ENCODE measurements at regions not wholly inside any gene's neighbourhood (a gene's known extent, or its start where the extent isn't known, plus 50 kb on each side); places are given as distances from the start of the nearest gene placed in this dataset.

DNA sequence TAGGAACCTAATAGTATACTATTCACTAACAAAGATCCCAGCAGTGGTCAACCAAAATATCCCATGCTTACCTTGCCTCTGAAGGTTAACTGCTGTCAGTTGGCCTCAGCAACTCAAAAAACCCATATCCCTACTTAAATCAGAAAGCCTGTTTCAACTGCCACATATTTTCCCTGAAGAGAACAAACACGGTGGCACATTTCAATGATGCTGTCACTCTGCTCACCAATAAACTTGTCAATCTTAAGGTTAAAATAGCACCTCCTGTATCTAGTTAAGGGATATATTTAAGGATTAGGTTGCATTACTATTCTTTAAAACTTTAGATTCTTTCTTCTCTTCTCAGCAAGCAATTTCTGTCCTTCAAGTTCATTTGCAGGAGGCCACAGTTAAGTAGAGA is 986.9 kb downstream of the CDH18 start (continued):
- TF ChIP-seq, protein P1, sequence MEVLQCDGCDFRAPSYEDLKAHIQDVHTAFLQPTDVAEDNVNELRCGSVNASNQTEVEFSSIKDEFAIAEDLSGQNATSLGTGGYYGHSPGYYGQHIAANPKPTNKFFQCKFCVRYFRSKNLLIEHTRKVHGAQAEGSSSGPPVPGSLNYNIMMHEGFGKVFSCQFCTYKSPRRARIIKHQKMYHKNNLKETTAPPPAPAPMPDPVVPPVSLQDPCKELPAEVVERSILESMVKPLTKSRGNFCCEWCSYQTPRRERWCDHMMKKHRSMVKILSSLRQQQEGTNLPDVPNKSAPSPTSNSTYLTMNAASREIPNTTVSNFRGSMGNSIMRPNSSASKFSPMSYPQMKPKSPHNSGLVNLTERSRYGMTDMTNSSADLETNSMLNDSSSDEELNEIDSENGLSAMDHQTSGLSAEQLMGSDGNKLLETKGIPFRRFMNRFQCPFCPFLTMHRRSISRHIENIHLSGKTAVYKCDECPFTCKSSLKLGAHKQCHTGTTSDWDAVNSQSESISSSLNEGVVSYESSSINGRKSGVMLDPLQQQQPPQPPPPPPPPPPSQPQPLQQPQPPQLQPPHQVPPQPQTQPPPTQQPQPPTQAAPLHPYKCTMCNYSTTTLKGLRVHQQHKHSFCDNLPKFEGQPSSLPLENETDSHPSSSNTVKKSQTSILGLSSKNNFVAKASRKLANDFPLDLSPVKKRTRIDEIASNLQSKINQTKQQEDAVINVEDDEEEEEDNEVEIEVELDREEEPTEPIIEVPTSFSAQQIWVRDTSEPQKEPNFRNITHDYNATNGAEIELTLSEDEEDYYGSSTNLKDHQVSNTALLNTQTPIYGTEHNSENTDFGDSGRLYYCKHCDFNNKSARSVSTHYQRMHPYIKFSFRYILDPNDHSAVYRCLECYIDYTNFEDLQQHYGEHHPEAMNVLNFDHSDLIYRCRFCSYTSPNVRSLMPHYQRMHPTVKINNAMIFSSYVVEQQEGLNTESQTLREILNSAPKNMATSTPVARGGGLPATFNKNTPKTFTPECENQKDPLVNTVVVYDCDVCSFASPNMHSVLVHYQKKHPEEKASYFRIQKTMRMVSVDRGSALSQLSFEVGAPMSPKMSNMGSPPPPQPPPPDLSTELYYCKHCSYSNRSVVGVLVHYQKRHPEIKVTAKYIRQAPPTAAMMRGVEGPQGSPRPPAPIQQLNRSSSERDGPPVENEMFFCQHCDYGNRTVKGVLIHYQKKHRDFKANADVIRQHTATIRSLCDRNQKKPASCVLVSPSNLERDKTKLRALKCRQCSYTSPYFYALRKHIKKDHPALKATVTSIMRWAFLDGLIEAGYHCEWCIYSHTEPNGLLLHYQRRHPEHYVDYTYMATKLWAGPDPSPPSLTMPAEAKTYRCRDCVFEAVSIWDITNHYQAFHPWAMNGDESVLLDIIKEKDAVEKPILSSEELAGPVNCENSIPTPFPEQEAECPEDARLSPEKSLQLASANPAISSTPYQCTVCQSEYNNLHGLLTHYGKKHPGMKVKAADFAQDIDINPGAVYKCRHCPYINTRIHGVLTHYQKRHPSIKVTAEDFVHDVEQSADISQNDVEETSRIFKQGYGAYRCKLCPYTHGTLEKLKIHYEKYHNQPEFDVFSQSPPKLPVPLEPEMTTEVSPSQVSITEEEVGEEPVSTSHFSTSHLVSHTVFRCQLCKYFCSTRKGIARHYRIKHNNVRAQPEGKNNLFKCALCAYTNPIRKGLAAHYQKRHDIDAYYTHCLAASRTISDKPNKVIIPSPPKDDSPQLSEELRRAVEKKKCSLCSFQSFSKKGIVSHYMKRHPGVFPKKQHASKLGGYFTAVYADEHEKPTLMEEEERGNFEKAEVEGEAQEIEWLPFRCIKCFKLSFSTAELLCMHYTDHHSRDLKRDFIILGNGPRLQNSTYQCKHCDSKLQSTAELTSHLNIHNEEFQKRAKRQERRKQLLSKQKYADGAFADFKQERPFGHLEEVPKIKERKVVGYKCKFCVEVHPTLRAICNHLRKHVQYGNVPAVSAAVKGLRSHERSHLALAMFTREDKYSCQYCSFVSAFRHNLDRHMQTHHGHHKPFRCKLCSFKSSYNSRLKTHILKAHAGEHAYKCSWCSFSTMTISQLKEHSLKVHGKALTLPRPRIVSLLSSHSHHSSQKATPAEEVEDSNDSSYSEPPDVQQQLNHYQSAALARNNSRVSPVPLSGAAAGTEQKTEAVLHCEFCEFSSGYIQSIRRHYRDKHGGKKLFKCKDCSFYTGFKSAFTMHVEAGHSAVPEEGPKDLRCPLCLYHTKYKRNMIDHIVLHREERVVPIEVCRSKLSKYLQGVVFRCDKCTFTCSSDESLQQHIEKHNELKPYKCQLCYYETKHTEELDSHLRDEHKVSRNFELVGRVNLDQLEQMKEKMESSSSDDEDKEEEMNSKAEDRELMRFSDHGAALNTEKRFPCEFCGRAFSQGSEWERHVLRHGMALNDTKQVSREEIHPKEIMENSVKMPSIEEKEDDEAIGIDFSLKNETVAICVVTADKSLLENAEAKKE (CRISPR knock-in tag; IDR thresholded peaks at IDR 0.05): no peak

DNA sequence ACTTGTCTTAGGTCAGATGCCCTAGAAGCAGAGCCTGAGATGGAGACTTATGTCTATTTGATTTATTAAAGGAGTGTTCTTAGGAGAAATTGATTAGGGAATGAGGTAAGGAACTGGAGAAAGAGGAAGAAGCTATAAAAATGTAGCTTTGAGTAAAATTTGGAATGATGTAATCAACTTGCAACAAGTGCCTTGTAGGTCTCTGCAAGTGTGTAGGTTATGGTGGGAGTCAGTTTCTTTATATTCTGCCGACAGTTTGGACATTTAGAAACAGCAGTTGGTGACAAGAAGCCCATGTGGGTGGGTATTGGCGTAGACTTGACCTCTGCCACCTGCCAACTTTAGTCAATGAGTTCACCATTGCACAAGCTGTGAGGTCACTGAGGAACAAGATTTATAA is 986.5 kb downstream of the CDH18 start:
- Mint-ChIP-seq H3K27me3 (ENCODE audit: insufficient read depth, low read depth, poor library complexity) (no peaks in the 10 kb centered on the region), H3K9me3 (no peaks in the 10 kb centered on the region), H3K36me3 (ENCODE audit: low read depth) (no peaks in the 10 kb centered on the region), H3K27ac (no peak overlapping the region), H3K4me3 (no peak overlapping the region), H3K4me1 (no peaks in the 10 kb centered on the region)
- no peaks in the 10 kb centered on the region for H3F3A ChIP-seq (replicated peaks; ENCODE audit: low read depth)
- H2AFZ ChIP-seq: no peak overlapping the region
- ATAC-seq (no peak), DNase-seq (ENCODE audit: low spot score) (no peak)
- no peaks in the 10 kb centered on the region for H3K27me3 ChIP-seq (ENCODE audit: insufficient read depth)
- H3K27ac ChIP-seq (ENCODE audit: low read depth): no peak overlapping the region
- H3K4me2 ChIP-seq: no peak overlapping the region
- H3K36me3 ChIP-seq (ENCODE audit: insufficient read depth): no peaks in the 10 kb centered on the region
- 0 out of 2 replicates have a peak, but pooled peaks cover 9% of the 10 kb centered on the region for H3K9me2 ChIP-seq (ENCODE audit: insufficient read depth)
- H4K20me1 ChIP-seq (replicated peaks; ENCODE audit: insufficient read depth): no peaks in the 10 kb centered on the region
- no peak overlapping the region for H3K4me3 ChIP-seq
- H3K79me2 ChIP-seq (replicated peaks; ENCODE audit: insufficient read depth): no peaks in the 10 kb centered on the region
- H3K4me1 ChIP-seq (ENCODE audit: insufficient read depth): no peaks in the 10 kb centered on the region
- TF ChIP-seq, protein P2, sequence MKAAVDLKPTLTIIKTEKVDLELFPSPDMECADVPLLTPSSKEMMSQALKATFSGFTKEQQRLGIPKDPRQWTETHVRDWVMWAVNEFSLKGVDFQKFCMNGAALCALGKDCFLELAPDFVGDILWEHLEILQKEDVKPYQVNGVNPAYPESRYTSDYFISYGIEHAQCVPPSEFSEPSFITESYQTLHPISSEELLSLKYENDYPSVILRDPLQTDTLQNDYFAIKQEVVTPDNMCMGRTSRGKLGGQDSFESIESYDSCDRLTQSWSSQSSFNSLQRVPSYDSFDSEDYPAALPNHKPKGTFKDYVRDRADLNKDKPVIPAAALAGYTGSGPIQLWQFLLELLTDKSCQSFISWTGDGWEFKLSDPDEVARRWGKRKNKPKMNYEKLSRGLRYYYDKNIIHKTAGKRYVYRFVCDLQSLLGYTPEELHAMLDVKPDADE (IDR thresholded peaks at IDR 0.05): no peak
- no peak for TF ChIP-seq JUNB (IDR thresholded peaks at IDR 0.05; ENCODE audit: unreplicated experiment)
- no peak for TF ChIP-seq ZNF331 (CRISPR knock-in tag; IDR thresholded peaks at IDR 0.05; ENCODE audit: low read depth)
- TF ChIP-seq, protein P1 (CRISPR knock-in tag; IDR thresholded peaks at IDR 0.05): no peak
- TF ChIP-seq EZH2 (IDR thresholded peaks at IDR 0.05; ENCODE audit: low read depth, unreplicated experiment): no peak
- TF ChIP-seq, protein P3, sequence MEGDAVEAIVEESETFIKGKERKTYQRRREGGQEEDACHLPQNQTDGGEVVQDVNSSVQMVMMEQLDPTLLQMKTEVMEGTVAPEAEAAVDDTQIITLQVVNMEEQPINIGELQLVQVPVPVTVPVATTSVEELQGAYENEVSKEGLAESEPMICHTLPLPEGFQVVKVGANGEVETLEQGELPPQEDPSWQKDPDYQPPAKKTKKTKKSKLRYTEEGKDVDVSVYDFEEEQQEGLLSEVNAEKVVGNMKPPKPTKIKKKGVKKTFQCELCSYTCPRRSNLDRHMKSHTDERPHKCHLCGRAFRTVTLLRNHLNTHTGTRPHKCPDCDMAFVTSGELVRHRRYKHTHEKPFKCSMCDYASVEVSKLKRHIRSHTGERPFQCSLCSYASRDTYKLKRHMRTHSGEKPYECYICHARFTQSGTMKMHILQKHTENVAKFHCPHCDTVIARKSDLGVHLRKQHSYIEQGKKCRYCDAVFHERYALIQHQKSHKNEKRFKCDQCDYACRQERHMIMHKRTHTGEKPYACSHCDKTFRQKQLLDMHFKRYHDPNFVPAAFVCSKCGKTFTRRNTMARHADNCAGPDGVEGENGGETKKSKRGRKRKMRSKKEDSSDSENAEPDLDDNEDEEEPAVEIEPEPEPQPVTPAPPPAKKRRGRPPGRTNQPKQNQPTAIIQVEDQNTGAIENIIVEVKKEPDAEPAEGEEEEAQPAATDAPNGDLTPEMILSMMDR (conservative IDR thresholded peaks at IDR 0.05; ENCODE audit: low read depth in 2 of 2): no peak
